ENCODE measurements at regions not wholly inside any gene's neighbourhood (a gene's known extent, or its start where the extent isn't known, plus 50 kb on each side); places are given as distances from the start of the nearest gene placed in this dataset.

DNA sequence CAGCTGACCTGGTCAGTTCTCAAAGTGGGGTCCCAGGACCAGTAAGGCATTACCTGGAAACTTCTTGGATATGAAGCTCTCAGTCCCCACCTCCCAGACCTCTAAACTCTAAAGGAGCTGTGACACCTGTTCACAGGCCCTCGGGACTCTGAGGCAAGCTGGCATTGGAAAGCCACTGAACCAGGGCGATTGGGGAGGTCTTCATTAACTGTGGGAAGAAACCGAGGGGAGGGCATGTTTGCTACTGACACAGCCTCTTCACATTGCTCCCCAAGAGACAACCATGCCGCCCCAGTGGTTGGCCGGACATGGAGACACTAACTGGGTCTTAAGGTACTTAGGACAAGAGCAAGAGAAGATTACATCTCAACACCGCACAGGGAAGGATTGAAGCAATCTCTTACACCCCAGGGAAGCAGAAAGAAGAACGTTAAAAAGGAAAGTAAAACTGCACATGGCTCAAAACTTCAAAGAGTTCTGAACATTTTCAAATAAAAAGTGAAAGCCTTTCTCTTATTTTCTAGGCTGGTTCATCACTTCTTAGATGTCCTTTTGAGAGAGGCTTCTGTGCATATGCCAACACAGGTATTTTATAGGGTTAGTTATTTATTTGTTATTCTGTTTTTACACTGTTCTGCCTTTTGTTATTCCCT is 210.0 kb upstream of the CST7 start:
- no peak for DNase-seq (ENCODE audit: low read depth)

DNA sequence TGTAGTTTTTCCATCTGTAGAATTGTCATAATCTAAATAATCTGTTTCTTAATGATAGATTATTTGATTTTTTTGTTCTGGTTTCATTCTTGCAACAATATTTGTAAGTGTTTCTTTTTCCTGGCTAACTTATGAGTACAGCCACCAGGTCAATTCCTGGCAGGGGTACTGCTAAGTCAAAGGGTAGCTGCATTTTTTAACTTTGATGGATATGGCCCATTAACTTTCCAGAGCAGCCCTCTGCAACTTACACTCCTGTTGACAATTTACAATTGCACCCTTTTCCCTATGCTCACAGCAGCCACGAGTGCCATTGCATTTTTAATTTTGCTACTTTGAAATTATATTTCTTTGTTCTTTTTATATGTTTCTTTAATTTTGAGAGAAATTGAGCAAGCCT is 209.3 kb upstream of the CST7 start:
- no peak for DNase-seq (ENCODE audit: low read depth)

DNA sequence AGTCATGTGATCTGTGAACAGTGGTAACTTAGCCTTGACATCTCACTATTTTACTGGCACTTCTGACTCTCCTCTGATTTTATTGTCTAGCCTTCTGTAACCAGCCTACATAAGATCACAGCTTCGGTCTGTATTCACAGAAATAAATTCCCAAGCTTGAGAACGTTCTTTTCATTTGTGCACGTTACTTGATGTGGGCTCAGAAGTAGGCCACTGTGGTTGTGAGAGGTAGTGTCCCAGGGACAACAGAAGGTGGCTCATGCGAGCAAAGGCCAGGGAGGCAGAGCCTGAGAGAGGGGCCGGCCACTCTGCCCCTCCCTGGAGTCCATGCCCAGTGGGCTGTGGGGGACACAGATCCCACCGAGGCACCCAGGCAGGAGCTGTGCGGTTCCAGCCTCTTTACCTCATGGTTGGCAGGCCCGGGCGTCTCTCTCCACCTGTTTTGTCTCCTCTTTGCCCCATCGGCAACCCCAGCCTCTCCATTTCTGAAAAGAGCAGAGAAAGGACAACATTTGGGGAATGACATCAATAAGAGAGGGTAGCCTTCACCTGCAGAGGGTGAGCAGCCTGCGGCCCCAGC is 207.5 kb upstream of the CST7 start:
- DNase-seq (ENCODE audit: low read depth): no peak

DNA sequence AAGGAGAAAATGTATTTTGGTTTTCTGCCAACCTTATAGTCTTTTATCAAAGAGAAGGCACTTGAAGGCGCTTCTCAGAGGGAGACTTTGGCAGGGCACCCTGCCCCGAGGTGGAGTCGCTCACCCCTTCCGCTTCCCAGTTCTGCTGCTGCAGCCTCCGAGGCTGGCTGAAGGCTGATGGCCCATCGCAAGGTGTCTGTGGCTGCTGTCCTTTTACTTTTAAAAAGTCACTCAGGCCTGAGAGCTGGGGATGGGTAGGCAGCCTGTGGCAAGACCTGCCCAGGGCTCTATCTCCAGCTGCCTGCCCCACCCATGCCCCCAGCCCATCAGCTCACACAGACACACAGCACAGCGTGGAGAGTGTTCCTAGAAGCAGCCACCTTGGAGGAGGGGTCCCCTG is 206.6 kb upstream of the CST7 start:
- no peak for DNase-seq (ENCODE audit: low read depth)

DNA sequence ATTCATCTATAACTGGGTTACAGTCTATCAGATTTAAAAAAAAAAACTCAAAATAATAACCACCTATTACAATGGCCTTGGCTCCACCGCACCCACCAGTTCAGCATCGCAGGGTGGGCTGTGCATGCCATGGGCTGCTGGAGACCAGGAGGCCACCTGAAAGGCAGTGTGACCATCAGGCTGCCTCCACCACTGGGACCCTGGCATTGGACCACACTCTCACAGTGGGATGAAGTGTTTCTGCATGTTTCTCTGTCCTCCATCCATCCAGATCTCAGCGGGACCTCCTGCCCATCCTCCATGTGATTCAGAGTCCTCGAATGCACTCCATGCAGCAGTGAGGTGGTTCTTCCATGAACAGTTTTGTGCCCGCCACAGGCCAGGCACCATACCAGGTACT is 206.1 kb upstream of the CST7 start:
- no peak for DNase-seq (ENCODE audit: low read depth)

DNA sequence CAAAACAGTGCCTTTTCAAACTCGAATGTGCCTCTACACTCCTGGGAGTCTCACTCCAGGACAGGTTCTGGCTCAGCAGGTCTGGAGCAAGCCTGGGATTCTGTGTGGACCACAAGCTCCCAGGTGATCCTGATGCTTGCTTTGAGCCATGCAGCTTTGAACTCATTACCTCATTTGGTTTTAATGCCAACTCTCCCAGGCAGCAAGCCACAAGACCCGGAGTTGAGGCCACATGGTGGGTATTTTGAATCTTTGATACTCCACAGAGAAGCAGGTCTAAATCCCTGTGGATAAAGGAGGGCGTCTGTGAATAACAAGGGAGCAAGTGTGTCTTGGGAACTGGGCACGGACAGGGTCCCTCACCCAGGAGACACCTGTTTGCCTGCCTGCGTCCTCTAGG is 205.4 kb upstream of the CST7 start:
- DNase-seq (ENCODE audit: low read depth): no peak

DNA sequence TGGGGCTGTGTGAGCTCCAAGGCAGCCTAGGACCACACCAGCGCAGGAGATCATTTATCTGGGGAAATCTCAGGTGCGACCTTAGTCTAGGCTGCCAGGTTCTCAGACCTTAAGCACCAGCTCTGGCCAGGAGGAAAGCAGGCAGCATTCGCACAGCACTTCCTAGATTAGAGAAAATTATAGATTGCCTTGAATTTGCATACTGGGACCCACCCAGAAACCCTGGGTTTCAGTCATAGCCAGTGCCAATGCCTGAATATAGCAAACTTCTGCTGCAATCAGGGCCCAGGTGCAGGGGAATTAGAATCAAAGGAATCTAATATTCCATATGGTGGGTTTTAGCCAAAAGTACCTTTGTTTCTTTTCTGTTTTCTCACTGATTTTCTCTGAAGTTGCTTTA is 204.3 kb upstream of the CST7 start:
- DNase-seq (ENCODE audit: low read depth): no peak

DNA sequence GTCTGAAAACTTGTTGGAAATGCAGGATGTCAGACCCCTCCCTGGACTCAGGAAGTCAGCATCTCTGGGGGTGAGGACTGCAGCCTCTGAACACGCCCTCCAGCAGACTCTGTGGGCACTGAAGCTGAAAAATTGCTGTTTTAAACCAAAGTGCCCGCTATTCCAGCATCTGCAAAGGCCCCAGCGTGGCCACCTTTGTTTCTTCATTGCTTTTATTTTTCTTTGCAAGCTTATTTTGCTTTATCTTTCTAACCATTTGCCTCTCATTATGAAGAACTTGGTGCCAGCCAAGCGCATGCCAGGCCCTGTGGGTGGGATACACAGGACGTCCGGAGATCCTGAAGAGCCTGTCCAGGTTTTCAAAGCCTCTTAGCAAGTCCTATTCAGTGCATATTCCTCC is 203.9 kb upstream of the CST7 start:
- DNase-seq (ENCODE audit: low read depth): no peak

DNA sequence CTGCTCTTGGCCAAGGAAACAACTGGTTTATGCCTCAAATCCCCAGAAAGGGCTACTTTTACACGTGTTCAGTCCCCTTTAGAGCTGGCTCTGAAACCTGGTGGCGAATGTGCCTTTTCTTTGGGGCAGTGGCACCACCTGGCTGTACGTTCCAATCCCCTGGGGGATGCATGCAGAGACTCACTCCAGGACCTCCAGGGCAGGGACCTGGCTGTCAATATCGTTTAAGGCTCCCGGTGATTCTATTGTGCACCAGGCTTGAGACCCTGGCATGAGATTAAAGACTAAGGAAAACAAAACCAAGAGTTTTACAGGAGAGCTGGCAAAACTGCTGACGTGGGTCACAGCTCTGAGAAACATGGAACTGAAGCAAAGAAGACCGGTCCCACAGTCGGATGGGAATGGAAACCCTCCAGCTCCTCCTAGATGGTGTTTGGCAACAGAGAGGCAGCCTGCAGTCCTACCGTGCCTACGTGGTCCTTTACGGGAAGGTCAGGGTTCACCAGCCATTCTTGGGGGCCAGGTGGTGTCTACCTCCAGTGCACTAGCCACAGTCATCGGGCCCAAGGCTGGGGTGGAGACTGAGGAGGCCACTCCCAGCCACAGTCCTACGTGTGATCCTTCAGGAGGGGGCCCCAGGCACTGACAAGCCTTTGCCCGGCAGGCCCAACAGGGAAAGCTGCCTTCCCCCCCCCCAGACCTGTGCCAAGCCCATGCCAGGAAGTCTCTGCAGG is 203.3 kb upstream of the CST7 start:
- no peak for DNase-seq (ENCODE audit: low read depth)

DNA sequence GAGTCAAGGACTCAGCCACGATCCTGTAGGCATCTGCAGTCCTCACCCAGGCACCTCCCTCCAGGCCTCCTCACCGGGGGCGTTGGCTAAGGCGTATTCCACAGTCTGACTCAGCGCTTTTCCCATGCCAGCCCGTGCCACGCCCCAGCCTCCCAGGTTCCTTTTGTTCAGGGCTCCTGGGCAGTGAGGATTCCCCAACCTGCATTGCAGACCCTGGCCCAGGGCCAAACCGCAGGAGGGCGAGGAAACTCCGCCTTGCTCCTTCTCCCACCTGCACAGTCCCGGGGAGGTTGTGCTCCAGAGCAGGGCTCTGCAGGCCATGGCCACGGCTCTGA is 202.8 kb upstream of the CST7 start:
- DNase-seq (ENCODE audit: low read depth): no peak

DNA sequence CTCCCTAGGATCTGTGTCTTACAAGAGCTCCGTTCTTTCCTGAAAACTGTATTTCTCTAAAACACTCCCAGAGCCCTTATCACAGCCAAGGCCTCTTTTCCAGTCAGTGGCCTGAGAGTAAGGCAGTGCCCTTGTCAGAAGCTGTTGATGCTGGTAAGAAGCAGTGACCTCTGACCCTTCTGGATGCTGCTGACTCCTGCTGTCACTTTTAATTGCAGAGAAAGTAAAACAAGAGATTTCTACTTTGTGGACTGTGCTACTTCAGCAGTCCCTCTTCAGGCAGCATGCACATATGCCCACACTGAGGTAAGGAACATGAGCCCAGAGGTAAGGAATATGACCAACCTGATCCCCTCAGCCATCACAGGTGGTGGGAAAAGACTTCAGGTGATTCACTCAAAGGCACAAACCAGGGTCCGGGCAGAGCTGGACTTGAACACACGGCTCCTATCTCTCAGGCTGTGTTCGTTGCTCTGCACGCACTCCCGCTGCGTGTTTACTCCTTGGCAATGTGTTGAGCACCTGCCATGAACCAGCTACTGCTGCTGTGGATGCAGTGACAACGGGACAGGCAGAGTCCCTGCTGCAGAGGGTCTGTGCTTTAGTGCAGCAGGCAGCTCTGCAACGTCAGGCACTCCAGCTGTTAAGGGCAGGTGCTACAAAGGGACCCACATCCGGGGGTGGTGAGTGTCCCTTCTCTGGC is 201.9 kb upstream of the CST7 start:
- DNase-seq (ENCODE audit: low read depth): no peak

DNA sequence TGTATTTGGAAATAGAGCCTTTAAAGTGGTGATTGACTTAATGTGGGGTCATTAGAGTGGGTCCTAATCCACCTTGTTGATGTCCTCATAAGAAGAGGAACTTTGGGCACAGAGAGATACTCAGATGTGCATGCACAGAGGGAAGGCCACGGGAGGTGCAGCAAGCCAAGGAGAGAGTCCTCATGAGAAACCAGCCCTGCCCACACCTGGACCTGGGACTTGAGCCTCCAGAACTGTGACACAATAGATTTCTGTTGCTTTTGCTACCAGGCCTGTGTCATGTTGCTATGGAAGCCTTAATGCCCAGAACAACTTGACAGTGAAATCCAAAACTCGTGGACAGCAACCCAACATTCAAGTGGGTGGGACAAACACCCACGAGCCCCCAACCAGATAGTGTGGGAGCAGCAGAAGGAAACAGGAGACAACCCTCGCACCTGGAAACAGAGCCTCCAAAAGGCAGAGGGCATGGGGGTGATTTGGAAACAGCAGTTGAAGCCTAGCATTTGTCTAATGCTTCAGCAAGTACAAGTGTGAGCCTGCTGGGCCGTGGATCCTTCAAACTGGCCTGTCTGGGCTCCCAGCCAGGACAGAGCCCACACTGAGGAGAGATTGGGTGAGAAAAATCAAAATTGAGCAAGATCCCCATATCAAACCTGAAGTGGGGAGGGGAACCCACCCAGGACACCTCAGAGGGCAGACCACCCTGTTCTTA is 201.0 kb upstream of the CST7 start:
- no peak for DNase-seq (ENCODE audit: low read depth)

DNA sequence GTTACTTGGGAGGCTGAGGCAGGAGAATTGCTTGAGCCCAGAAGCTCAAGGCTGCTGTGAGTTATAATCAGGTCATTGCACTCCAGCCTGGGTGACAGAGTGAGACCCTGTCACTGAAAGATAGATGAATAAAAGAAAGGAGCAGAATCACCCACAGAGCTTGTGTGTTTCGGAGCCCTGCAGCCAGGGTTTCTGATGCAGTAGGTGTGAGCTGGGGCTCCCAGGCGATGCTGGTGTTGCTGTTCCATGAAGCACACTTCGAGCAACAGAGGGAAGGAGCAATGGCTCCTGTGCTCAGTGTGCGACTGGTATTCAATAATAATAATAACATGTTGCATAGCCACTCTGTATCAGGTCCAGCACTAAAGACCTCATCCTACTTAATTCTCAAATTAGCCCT is 197.5 kb upstream of the CST7 start:
- DNase-seq (ENCODE audit: low read depth): no peak

DNA sequence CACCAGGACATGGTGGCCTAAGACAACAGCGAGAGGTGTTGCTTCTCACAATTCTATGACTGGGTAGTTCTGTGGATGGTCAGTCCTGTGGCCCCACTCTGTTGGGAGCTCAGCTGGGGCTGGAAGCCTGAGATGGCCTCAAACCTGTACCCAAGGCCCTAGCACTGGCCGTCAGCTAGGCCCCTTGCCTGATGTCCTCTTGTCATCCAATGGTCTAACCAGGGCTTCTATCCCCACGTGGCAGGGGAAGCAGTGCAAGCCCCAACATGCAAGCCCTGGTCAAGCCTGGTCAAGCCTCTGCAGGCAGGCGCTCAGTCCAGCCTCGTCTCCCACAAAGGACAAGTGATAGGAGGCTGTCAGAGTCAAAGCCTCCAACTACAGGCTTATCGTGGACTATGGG is 196.5 kb upstream of the CST7 start:
- DNase-seq (ENCODE audit: low read depth): no peak

DNA sequence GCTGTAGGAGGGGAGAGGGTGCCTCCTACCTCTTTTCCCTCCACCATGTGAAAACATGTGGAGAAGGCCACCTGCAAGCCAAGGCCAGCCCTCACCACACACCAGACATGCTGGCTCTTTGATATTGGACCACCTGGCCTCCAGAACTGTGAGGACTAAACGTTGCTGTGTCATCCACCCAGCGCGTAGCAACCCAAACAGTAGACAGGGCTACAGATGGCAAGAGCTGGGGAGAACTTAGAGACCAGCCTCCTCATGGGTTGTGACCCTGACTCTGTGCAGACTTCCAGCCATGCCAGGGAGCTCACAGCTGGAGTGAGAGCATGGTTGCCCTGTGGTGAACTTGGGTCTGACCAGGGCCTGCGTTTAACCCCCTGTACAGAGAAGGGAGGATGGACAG is 195.9 kb upstream of the CST7 start:
- no peak for DNase-seq (ENCODE audit: low read depth)

DNA sequence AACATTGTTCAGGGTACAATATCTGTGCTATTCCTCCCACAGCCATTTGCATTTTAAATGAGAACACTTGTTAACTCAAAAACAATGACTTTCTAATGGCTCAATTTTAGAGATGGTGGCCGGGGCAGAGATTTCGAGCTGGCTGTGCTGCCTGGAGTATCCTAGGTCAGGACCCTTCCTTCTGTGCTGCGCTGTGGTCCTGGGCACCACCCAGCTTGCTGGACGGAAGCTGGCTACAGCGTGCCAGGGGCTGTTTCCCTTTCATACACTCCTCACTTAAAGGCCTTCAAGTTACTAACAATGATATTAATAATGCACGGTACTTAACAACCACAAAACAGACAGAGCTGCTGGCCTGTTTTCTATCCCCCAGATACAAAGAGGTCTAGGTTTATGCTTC is 194.4 kb upstream of the CST7 start:
- no peak for DNase-seq (ENCODE audit: low read depth)

DNA sequence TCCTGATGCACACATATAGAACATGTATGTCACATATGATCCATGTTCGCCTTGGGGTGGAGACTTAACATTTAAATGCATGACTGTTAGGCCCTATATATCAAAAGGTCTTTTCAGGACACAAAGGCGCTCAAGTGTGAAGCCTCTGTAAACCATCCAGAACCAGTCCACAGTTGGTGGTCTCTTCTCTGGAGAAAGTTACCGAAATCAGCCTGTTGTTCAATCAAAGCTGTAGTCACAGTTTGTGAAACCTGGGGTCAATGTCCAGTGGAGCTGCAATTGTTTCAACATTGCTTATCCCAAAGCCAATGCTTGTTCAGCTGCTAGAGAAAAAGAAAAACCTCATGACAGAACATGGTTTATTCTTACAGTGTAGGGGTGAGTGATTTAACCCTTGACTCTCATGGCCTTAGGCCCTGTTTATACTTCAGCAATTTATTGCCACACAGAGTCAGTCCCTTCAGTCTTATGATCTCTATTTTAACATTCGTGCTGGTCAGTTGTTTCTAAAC is 193.6 kb upstream of the CST7 start:
- DNase-seq (ENCODE audit: low read depth): no peak

DNA sequence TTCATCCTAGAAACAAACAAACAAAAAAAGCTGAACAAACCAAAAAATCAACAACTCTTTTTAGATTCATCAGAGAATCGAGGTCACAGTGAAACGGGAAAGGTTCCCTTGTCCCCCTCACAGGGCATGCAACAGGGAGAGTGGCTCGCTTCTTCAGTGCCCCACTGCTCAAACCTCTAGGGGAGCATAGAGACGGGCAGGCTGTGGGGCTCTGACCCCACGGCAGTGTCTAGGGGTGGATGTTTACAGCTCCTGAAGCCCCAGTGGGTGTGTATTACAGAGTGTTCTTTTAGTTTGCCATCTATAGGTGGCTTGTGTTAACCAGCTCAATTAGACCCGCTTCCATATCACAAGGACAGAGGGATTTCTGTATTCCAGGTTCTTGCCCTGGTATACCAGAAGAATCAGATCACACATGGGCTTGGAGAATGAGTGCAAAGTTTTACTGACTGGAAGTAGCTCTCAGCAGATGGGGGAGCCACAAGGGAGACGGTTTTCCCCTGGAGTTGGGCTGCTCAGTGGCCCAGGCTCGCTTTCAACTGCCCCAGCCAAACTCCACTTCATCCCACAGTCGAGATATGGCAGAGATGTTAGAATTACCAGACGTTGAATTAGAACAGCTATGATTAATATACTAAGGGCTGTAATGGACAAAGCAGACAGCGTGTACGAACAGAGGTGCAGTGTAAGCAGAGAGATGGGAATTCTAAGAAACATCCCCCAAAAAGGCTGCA is 192.6 kb upstream of the CST7 start:
- DNase-seq (ENCODE audit: low read depth): no peak

DNA sequence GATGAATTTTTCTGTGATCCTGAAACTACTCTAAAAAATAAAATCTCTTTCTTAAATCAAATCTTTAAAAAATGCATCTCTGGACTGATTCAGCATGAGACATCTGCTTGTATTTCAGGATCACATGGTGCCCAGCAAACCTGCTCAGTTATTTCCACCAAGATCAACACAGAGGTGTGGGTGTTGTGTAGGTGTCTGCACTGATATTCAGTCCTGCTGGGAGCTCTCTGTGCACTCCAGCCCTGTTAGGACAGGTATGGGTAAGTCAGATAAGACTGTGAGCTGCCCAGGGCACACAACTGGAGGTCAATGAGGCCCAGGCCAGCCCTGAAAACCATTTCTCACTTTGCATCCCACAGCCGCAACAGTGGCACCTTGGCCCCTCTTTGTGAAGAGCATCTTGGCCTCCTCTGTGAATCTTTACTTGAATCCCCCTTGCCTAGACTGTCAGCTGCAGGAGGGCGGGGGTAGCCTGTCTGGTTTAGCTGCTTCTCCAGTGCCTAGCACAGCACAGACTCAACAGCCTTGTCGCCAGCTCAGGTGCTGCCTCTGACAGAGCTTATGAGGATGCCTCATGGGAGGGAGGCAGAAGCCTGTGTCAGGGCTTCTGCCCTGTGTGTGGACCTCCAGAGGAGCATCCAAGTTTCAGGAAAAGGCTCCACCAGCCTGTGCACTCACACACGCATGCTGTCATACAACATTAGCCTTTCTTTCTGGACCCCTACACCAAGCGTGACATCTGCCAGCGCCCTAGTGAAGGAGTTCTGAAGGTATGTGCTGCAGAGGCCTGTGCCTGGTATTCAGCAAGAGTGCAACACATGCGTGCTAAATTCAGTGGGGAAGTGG is 187.6 kb upstream of the CST7 start:
- no peak for DNase-seq (ENCODE audit: low read depth)

DNA sequence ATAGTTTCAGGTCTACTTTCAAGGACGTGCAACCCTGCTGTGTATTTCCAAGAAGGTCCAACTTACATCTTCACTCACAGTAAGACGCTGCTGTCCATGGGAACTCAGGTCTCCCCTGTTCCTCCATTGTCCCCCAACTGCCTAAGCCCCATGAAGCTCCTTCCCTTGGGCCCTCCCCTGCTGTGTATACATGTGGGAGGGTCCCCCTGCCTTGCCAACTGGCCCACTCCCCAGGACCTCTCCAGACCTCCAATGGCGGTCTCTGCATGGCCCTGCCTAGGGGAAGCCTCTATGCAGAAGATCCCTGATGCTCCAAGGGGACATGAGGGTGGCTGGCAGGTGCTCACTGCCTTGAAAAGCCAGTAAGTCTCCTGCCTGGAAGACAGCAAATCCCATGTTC is 186.7 kb upstream of the CST7 start:
- no peak for DNase-seq (ENCODE audit: low read depth)
